Esophagus squamous epithelium (tissue), 4 donors: ENCODE measurements at regions not wholly inside any gene's neighbourhood (a gene's known extent, or its start where the extent isn't known, plus 50 kb on each side); places are given as distances from the start of the nearest gene placed in this dataset.

Experiments
- CTCF ChIP-seq, 6 experiments: fragments of 450-650 bp in 4 of 6; fragments of 200-600 bp in 2 of 6; sonication (generic) in 2 of 6; IDR thresholded peaks; one replicate each; pipeline ENCODE4 v1.5.1; 2016 to 2019; ENCODE audit warnings: antibody characterized with exemption in 6 of 6, mild to moderate bottlenecking in 4 of 6, moderate library complexity in 4 of 6
- POLR2A ChIP-seq, 4 donors: fragments of 450-650 bp; IDR thresholded peaks; one replicate each; pipeline ENCODE4 v1.6.1; 2017; ENCODE audit warnings: antibody characterized with exemption in 4 of 4, mild to moderate bottlenecking in 4 of 4, moderate library complexity in 3 of 4

DNA sequence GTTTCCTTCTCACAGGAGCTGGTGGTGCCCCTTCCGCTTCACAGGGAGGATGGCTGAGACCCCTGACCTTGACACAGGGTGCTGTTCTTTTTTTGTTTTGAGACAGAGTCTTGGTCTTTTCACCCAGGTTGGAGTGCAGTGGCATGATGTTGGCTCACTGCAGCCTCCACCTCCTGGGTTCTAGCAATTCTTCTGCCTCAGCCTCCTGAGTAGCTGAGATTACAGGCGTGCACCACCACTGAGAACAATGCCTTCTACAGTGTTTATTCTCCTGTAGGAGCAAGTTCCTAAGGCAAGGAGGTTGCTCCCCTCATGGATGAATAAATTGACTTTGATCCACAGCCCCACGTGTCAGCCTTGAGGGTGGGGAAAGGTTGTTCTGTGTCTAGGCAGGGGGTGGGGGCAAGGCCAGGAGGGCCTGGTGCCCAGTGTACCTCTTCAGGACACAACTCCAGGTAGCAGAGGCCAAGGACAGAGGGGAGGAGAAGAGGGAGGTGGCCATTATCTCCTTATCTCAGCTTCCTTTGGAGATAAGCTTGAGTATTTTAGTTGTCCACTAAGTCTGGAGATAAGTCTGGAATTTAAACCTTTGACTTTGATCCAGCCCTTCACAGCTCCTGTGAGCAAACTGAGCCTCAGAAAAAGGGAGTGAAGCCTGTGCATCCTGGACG, 159.4 kb downstream of the SEC14L1 start:
- no peak for TF ChIP-seq CTCF (IDR thresholded peaks at IDR 0.05)
- TF ChIP-seq POLR2A (IDR thresholded peaks at IDR 0.05), result no peak
